SJCRH30 (cell line): ENCODE measurements at regions not wholly inside any gene's neighbourhood (a gene's known extent, or its start where the extent isn't known, plus 50 kb on each side); places are given as distances from the start of the nearest gene placed in this dataset.

Source experiments
- DNase-seq, 2 experiments: peaks; one replicate each; pipeline ENCODE4 v3.0.0-alpha.2; 2015 to 2020
- H3K27ac ChIP-seq: fragments of 250-450 bp; sonication (Bioruptor Pico); 2 replicates; pipeline ENCODE4 v1.5.1; 2020; ENCODE audit warnings: mild to moderate bottlenecking, moderate library complexity
- H3K27me3 ChIP-seq: fragments of 250-450 bp; sonication (Bioruptor Pico); 2 replicates; pipeline ENCODE4 v1.5.1; 2020; ENCODE audit warnings: mild to moderate bottlenecking, moderate library complexity
- H3K36me3 ChIP-seq: fragments of 250-450 bp; sonication (Bioruptor Pico); 2 replicates; pipeline ENCODE4 v1.5.1; 2020; ENCODE audit warnings: mild to moderate bottlenecking, moderate library complexity
- H3K4me1 ChIP-seq: fragments of 250-450 bp; sonication (Bioruptor Pico); 2 replicates; pipeline ENCODE4 v1.5.1; 2020; ENCODE audit warnings: mild to moderate bottlenecking, moderate library complexity
- H3K4me3 ChIP-seq: fragments of 250-450 bp; sonication (Bioruptor Pico); 2 replicates; pipeline ENCODE4 v1.5.1; 2020; ENCODE audit warnings: mild to moderate bottlenecking, moderate library complexity
- H3K9me3 ChIP-seq: fragments of 250-450 bp; sonication (Bioruptor Pico); replicated peaks from 2 replicates; pipeline ENCODE4 v1.5.1; 2020; ENCODE audit warnings: mild to moderate bottlenecking, moderate library complexity

GRCh38 chr2:160889439-160890170 is 270.6 kb upstream of the TANK start:
- Histone ChIP-seq H3K36me3 (no peaks in the 10 kb centered on the region), H3K4me1 (no peaks in the 10 kb centered on the region), H3K9me3 (no peaks in the 10 kb centered on the region), H3K27ac (no peak overlapping the region), H3K27me3 (no peaks in the 10 kb centered on the region), H3K4me3 (no peak overlapping the region)
- DNase-seq: no peak

- Histone ChIP-seq H3K27me3 (no peaks in the 10 kb centered on the region), H3K4me3 (no peak overlapping the region), H3K27ac (no peak overlapping the region), H3K9me3 (no peaks in the 10 kb centered on the region), H3K36me3 (no peaks in the 10 kb centered on the region), H3K4me1 (no peaks in the 10 kb centered on the region)
- no peak for DNase-seq
Measured at GRCh38 chr2:160890667-160891352, 269.4 kb upstream of the TANK start.

GRCh38 chr2:160891353-160891740 is 268.9 kb upstream of the TANK start:
- H3K27me3 ChIP-seq: no peaks in the 10 kb centered on the region
- no peaks in the 10 kb centered on the region for H3K36me3 ChIP-seq
- no peak for DNase-seq
- H3K27ac ChIP-seq: no peak overlapping the region
- no peak overlapping the region for H3K4me3 ChIP-seq
- no peaks in the 10 kb centered on the region for H3K4me1 ChIP-seq
- no peaks in the 10 kb centered on the region for H3K9me3 ChIP-seq

- H3K9me3 ChIP-seq: no peaks in the 10 kb centered on the region
- H3K36me3 ChIP-seq: no peaks in the 10 kb centered on the region
- H3K4me3 ChIP-seq: no peak overlapping the region
- H3K4me1 ChIP-seq: no peaks in the 10 kb centered on the region
- H3K27me3 ChIP-seq: no peaks in the 10 kb centered on the region
- no peak for DNase-seq
- no peak overlapping the region for H3K27ac ChIP-seq
Measured at GRCh38 chr2:160892204-160892603, 268.0 kb upstream of the TANK start.

GRCh38 chr2:160893581-160893980 is 266.6 kb upstream of the TANK start:
- no peaks in the 10 kb centered on the region for H3K4me1 ChIP-seq
- no peaks in the 10 kb centered on the region for H3K36me3 ChIP-seq
- no peaks in the 10 kb centered on the region for H3K9me3 ChIP-seq
- no peak for DNase-seq
- no peak overlapping the region for H3K4me3 ChIP-seq
- H3K27ac ChIP-seq: no peak overlapping the region
- H3K27me3 ChIP-seq: no peaks in the 10 kb centered on the region

- no peaks in the 10 kb centered on the region for H3K36me3 ChIP-seq
- no peaks in the 10 kb centered on the region for H3K27me3 ChIP-seq
- H3K4me3 ChIP-seq: no peak overlapping the region
- H3K27ac ChIP-seq: no peak overlapping the region
- H3K9me3 ChIP-seq: no peaks in the 10 kb centered on the region
- no peaks in the 10 kb centered on the region for H3K4me1 ChIP-seq
- no peak for DNase-seq
Measured at GRCh38 chr2:160898581-160899307, 261.5 kb upstream of the TANK start.

- no peaks in the 10 kb centered on the region for H3K36me3 ChIP-seq
- H3K27ac ChIP-seq: no peak overlapping the region
- no peak for DNase-seq
- no peaks in the 10 kb centered on the region for H3K9me3 ChIP-seq
- H3K4me1 ChIP-seq: no peaks in the 10 kb centered on the region
- H3K27me3 ChIP-seq: no peaks in the 10 kb centered on the region
- no peak overlapping the region for H3K4me3 ChIP-seq
Measured at GRCh38 chr2:160901613-160902012, 258.6 kb upstream of the TANK start.

- Histone ChIP-seq H3K9me3 (no peaks in the 10 kb centered on the region), H3K4me3 (no peak overlapping the region), H3K27me3 (no peaks in the 10 kb centered on the region), H3K4me1 (peaks cover 10% of the 10 kb centered on the region), H3K36me3 (no peaks in the 10 kb centered on the region), H3K27ac (no peak overlapping the region)
- no peak for DNase-seq
Measured at GRCh38 chr2:160905862-160906261, 254.4 kb upstream of the TANK start.

GRCh38 chr2:160906878-160907277 is 253.3 kb upstream of the TANK start:
- no peak overlapping the region for H3K27ac ChIP-seq
- H3K36me3 ChIP-seq: no peaks in the 10 kb centered on the region
- peak in 1 of 2 experiments; percentile 9 for DNase-seq
- H3K9me3 ChIP-seq: no peaks in the 10 kb centered on the region
- peaks cover 16% of the 10 kb centered on the region for H3K4me1 ChIP-seq
- H3K4me3 ChIP-seq: no peak overlapping the region
- H3K27me3 ChIP-seq: no peaks in the 10 kb centered on the region

- DNase-seq: no peak
- no peaks in the 10 kb centered on the region for H3K9me3 ChIP-seq
- no peak overlapping the region for H3K4me3 ChIP-seq
- no peaks in the 10 kb centered on the region for H3K27me3 ChIP-seq
- no peak overlapping the region for H3K27ac ChIP-seq
- no peaks in the 10 kb centered on the region for H3K36me3 ChIP-seq
- H3K4me1 ChIP-seq: peaks cover 16% of the 10 kb centered on the region
Measured at GRCh38 chr2:160907738-160908137, 252.5 kb upstream of the TANK start.

GRCh38 chr2:160908157-160908556 is 252.1 kb upstream of the TANK start:
- DNase-seq: no peak

GRCh38 chr2:160909781-160910242 is 250.4 kb upstream of the TANK start:
- peak overlapping the region; percentile 7; the same call in 1 of the 2 replicates for H3K27ac ChIP-seq

More at GRCh38 chr2:160908157-160908556, 252.1 kb upstream of the TANK start:
- Histone ChIP-seq H3K27me3 (no peaks in the 10 kb centered on the region), H3K9me3 (no peaks in the 10 kb centered on the region), H3K27ac (no peak overlapping the region), H3K4me1 (peaks cover 16% of the 10 kb centered on the region), H3K4me3 (no peak overlapping the region), H3K36me3 (no peaks in the 10 kb centered on the region)

GRCh38 chr2:160910681-160911080 is 249.5 kb upstream of the TANK start:
- Histone ChIP-seq H3K27me3 (no peaks in the 10 kb centered on the region), H3K4me3 (no peak overlapping the region), H3K9me3 (no peaks in the 10 kb centered on the region), H3K27ac (peak overlapping the region; percentile 36; the same call in 1 of the 2 replicates), H3K4me1 (peaks cover 16% of the 10 kb centered on the region), H3K36me3 (no peaks in the 10 kb centered on the region)
- DNase-seq: peak in 1 of 2 experiments; percentile 15

More at GRCh38 chr2:160909781-160910242, 250.4 kb upstream of the TANK start:
- DNase-seq: no peak
- no peaks in the 10 kb centered on the region for H3K27me3 ChIP-seq
- peaks cover 16% of the 10 kb centered on the region for H3K4me1 ChIP-seq
- H3K36me3 ChIP-seq: no peaks in the 10 kb centered on the region
- no peaks in the 10 kb centered on the region for H3K9me3 ChIP-seq
- no peak overlapping the region for H3K4me3 ChIP-seq

GRCh38 chr2:160911258-160911657 is 249.0 kb upstream of the TANK start:
- no peaks in the 10 kb centered on the region for H3K9me3 ChIP-seq
- no peak overlapping the region for H3K4me3 ChIP-seq
- H3K4me1 ChIP-seq: peaks cover 16% of the 10 kb centered on the region
- no peaks in the 10 kb centered on the region for H3K36me3 ChIP-seq
- DNase-seq: no peak
- H3K27ac ChIP-seq: peak overlapping the region; percentile 36; the same call in 1 of the 2 replicates
- no peaks in the 10 kb centered on the region for H3K27me3 ChIP-seq

GRCh38 chr2:160912276-160912675 is 248.0 kb upstream of the TANK start:
- no peaks in the 10 kb centered on the region for H3K36me3 ChIP-seq
- no peak for DNase-seq
- H3K9me3 ChIP-seq: no peaks in the 10 kb centered on the region
- H3K4me3 ChIP-seq: no peak overlapping the region
- no peaks in the 10 kb centered on the region for H3K27me3 ChIP-seq
- no peak overlapping the region for H3K27ac ChIP-seq
- H3K4me1 ChIP-seq: peaks cover 16% of the 10 kb centered on the region
